ENCODE measurements at regions not wholly inside any gene's neighbourhood (a gene's known extent, or its start where the extent isn't known, plus 50 kb on each side); places are given as distances from the start of the nearest gene placed in this dataset.
A peak's percentile ranks its signal among the peaks of the same experiment; 100 is the strongest.
"Not testable (repeated sequence)": the region's sequence is repeated elsewhere in the genome, so short reads cannot be mapped to it uniquely, and the experiment has no call there.

DNA sequence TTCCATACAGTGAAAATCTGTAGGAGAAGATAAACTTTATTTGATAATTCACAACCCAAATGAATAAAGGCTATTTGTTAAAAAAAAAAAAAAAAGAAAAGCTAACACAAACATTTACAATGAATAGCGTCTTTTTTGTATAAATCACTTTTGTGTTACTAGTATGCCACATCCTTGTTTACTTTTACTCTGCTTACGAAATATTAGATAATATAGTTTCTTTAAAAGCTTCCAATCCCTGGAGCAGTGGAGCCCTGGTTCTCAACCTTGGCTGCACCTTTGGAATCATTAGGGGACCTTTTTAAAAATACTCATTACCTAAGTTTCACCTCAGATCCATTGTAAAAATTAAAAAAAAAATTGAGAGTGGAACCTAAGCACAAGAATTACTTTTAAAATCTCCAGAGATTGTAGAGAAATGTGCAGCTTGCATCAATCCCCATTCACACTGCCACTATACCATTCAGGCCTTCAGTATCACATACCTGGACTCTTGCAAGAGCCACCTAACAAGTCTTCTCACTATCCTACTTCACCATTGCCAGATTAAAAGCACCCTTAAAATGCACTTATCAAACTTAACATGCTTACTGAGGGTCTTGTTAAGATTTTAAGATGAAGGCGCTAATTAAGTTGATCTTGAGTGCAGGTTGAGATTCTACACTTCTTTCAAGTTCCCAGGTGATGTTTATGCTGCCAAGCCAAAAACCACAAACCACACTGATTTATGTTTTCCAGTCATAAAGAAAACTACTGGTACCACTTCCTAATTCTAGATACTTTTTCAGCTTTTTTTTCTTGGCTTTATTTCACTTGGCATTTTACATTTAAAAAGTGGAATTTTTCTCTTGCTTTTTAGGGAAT, 59.7 kb upstream of the ZC3H15 start:
- POLR2A ChIA-PET, result no interaction called here
- DNase-seq, result no peak
- intact Hi-C loops (cut with micrococcal nuclease), result no loop called here
- H3K27ac Mint-ChIP-seq, result no peak overlapping the region
- H3K4me1 Mint-ChIP-seq, result peaks cover 12% of the 10 kb centered on the region
- CTCF ChIA-PET, result no interaction called here
- peak; percentile 45 for ATAC-seq (ENCODE audit: low read depth)
- H3K9me3 Mint-ChIP-seq, result no peaks in the 10 kb centered on the region
- no peaks in the 10 kb centered on the region for H3K36me3 Mint-ChIP-seq (ENCODE audit: low read depth)
- no peak overlapping the region for H3K4me3 Mint-ChIP-seq
- H3K27me3 Mint-ChIP-seq, result no peaks in the 10 kb centered on the region
- TF ChIP-seq, protein P1, sequence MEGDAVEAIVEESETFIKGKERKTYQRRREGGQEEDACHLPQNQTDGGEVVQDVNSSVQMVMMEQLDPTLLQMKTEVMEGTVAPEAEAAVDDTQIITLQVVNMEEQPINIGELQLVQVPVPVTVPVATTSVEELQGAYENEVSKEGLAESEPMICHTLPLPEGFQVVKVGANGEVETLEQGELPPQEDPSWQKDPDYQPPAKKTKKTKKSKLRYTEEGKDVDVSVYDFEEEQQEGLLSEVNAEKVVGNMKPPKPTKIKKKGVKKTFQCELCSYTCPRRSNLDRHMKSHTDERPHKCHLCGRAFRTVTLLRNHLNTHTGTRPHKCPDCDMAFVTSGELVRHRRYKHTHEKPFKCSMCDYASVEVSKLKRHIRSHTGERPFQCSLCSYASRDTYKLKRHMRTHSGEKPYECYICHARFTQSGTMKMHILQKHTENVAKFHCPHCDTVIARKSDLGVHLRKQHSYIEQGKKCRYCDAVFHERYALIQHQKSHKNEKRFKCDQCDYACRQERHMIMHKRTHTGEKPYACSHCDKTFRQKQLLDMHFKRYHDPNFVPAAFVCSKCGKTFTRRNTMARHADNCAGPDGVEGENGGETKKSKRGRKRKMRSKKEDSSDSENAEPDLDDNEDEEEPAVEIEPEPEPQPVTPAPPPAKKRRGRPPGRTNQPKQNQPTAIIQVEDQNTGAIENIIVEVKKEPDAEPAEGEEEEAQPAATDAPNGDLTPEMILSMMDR (IDR thresholded peaks at IDR 0.05), result no peak

DNA sequence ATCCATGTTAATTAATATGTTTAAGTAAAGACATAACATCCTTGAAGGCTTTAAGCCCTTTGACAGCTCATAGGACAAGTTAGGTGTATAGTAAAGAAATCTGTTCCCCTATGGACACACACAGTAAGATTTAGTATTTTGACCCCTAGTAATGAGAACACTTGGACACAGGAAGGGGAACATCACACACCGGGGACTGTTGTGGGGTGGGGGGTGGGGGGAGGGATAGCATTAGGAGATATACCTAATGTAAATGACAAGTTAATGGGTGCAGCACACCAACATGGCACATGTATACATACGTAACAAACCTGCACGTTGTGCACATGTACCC, 59.1 kb upstream of the ZC3H15 start:
- ATAC-seq (ENCODE audit: low read depth); H3K9me3 Mint-ChIP-seq; H3K27ac Mint-ChIP-seq; H3K27me3 Mint-ChIP-seq; POLR2A ChIA-PET; CTCF ChIA-PET; H3K36me3 Mint-ChIP-seq (ENCODE audit: low read depth); H3K4me3 Mint-ChIP-seq; DNase-seq; intact Hi-C loops (cut with micrococcal nuclease); H3K4me1 Mint-ChIP-seq: not testable (repeated sequence)

DNA sequence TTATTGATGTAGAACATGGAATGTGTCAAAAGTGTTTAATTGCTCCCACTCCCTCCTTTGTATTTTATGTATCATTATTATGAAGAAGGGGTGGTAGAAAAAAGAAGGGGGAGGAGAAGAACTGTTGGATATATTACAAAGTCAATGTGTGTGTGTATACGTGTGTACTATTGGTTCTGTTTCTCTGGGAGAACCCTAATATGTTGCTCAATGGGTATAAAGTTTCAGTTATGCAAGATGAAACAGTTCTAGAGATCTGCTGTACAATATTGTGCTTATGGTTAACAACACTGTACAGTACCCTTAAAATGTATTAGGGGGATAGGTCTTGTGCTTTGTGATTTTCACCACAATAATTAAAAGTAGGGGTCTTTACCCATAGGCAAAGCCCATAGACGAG, 58.1 kb upstream of the ZC3H15 start:
- CTCF ChIA-PET, result no interaction called here
- intact Hi-C loops (cut with micrococcal nuclease), result no loop called here
- H3K27ac Mint-ChIP-seq, result no peak overlapping the region

DNA sequence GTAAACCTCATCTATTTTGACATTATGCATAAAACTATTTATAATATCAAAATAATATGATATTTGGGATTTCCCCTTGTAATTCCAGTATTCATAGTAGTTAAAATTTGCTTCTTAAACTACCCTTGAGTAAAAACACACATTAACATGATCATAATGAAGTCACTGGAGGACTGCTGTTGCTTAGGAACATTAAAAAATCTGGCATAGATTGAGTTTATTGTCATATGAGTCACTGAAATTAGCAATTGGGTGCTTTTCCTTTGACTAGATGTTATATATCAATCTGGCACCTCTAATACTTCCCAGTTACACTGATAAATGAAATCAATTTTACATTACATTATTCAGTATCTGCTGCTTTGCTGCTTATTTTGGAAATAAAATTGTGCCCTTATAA, 57.0 kb upstream of the ZC3H15 start:
- H3K4me1 Mint-ChIP-seq, result peaks cover 9% of the 10 kb centered on the region
- intact Hi-C loops (cut with micrococcal nuclease), result no loop called here
- H3K36me3 Mint-ChIP-seq (ENCODE audit: low read depth), result no peaks in the 10 kb centered on the region
- no peaks in the 10 kb centered on the region for H3K9me3 Mint-ChIP-seq
- ATAC-seq (ENCODE audit: low read depth) (no peak), DNase-seq (no peak)
- H3K4me3 Mint-ChIP-seq, result no peak overlapping the region
- ChIA-PET CTCF (no interaction called here), POLR2A (no interaction called here)
- TF ChIP-seq, protein P1 (IDR thresholded peaks at IDR 0.05), result no peak
- no peak overlapping the region for H3K27ac Mint-ChIP-seq
- no peaks in the 10 kb centered on the region for H3K27me3 Mint-ChIP-seq

More for the DNA sequence above, 58.1 kb upstream of the ZC3H15 start:
- POLR2A ChIA-PET, result no interaction called here
- Mint-ChIP-seq H3K4me1 (peaks cover 9% of the 10 kb centered on the region), H3K9me3 (no peaks in the 10 kb centered on the region), H3K27me3 (no peaks in the 10 kb centered on the region), H3K36me3 (ENCODE audit: low read depth) (no peaks in the 10 kb centered on the region), H3K4me3 (no peak overlapping the region)
- TF ChIP-seq, protein P1 (IDR thresholded peaks at IDR 0.05), result no peak
- ATAC-seq (ENCODE audit: low read depth) (no peak), DNase-seq (no peak)

DNA sequence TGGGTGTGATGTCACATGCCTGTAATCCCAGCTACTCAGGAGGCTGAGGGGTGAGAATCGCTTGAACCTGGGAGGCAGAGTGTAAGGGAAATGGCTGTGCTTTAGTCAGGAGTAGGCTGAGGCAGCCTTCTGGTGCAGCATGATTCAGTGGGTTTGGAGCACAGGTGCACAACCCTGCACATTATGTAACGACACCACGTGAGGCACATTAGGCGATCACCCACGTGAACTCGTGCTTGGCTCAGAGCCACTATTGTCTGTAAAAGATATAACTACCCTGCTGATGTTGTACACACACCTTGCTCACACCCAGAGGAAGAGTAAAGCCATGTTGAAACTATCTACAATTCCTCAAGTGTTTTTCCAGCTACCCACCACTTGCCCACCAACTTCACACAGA, 54.8 kb upstream of the ZC3H15 start:
- no peak for ATAC-seq (ENCODE audit: low read depth)
- no peak overlapping the region for H3K27ac Mint-ChIP-seq
- peaks cover 9% of the 10 kb centered on the region for H3K36me3 Mint-ChIP-seq (ENCODE audit: low read depth)
- CTCF ChIA-PET, result no interaction called here
- peaks cover 8% of the 10 kb centered on the region for H3K4me1 Mint-ChIP-seq
- intact Hi-C loops (cut with micrococcal nuclease), result no loop called here
- H3K4me3 Mint-ChIP-seq, result no peak overlapping the region
- TF ChIP-seq, protein P1 (IDR thresholded peaks at IDR 0.05), result no peak
- no peaks in the 10 kb centered on the region for H3K9me3 Mint-ChIP-seq
- DNase-seq, result no peak
- no peaks in the 10 kb centered on the region for H3K27me3 Mint-ChIP-seq
- POLR2A ChIA-PET, result no interaction called here

DNA sequence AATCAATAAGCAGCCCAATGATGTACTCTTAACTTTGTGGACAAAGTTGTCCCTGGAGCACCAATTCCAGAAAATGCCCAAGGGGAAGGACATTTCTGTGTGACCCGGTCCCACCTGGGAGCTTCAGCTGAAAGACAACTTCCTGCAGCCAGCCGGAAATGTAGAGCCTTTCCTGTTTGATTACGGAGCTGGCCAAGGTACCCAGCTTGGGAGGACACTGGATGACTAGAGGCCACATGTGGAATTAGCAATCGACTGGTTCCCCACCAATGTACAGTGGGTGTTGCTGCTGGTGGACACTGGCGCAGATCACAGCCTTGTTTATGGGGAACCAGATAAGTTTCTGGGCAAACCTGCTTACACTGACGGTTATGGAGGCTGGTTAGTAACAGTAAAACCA, 53.0 kb upstream of the ZC3H15 start:
- TF ChIP-seq, protein P1 (IDR thresholded peaks at IDR 0.05), result no peak
- peaks cover 14% of the 10 kb centered on the region for H3K36me3 Mint-ChIP-seq (ENCODE audit: low read depth)
- no peak overlapping the region for H3K4me3 Mint-ChIP-seq
- H3K27ac Mint-ChIP-seq, result no peak overlapping the region
- ATAC-seq (ENCODE audit: low read depth) (no peak), DNase-seq (no peak)
- POLR2A ChIA-PET, result no interaction called here
- no peaks in the 10 kb centered on the region for H3K4me1 Mint-ChIP-seq
- CTCF ChIA-PET, result no interaction called here
- no peaks in the 10 kb centered on the region for H3K27me3 Mint-ChIP-seq
- intact Hi-C loops (cut with micrococcal nuclease), result no loop called here
- peaks cover 8% of the 10 kb centered on the region for H3K9me3 Mint-ChIP-seq
